ENCODE measurements at regions not wholly inside any gene's neighbourhood (a gene's known extent, or its start where the extent isn't known, plus 50 kb on each side); places are given as distances from the start of the nearest gene placed in this dataset.

DNA sequence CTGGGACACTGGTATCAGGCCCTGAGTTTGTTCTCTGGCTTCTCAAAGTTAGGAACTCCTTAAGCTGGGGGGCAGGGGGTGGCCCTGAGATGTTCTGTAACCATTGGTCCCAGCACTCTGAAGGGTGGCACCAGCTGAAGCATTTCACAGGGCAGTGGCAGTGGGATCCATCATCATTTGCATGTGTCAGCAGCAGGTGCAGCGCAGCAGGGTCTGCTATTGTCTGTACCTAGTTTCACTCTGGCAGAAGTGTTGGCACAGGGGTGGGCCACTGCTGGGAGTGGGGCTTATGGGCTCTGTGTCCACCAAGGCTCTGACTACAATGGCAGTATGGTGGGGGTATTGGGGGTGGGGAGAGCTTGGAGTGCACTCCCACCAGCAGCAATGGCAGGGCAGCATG is 460.4 kb upstream of the ZNF804A start:
- TF ChIP-seq, protein P1, sequence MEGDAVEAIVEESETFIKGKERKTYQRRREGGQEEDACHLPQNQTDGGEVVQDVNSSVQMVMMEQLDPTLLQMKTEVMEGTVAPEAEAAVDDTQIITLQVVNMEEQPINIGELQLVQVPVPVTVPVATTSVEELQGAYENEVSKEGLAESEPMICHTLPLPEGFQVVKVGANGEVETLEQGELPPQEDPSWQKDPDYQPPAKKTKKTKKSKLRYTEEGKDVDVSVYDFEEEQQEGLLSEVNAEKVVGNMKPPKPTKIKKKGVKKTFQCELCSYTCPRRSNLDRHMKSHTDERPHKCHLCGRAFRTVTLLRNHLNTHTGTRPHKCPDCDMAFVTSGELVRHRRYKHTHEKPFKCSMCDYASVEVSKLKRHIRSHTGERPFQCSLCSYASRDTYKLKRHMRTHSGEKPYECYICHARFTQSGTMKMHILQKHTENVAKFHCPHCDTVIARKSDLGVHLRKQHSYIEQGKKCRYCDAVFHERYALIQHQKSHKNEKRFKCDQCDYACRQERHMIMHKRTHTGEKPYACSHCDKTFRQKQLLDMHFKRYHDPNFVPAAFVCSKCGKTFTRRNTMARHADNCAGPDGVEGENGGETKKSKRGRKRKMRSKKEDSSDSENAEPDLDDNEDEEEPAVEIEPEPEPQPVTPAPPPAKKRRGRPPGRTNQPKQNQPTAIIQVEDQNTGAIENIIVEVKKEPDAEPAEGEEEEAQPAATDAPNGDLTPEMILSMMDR (IDR thresholded peaks at IDR 0.05): no peak
- TF ChIP-seq POLR2A (IDR thresholded peaks at IDR 0.05): no peak

All from thyroid gland (tissue), 4 donors.